NK-92 (cell line): ENCODE measurements at regions not wholly inside any gene's neighbourhood (a gene's known extent, or its start where the extent isn't known, plus 50 kb on each side); places are given as distances from the start of the nearest gene placed in this dataset.
"Not testable (repeated sequence)": the region's sequence is repeated elsewhere in the genome, so short reads cannot be mapped to it uniquely, and the experiment has no call there.

Source experiments
- DNase-seq: peaks from one replicate; lab custom pipeline; 2025; ENCODE audit not compliant: unreplicated experiment; lab: John Stamatoyannopoulos, UW

GRCh38 chr17:77085926-77086432 is 54.8 kb upstream of the SEC14L1 start:
- DNase-seq: no peak

- DNase-seq: no peak
Measured at GRCh38 chr17:77086433-77087010, 54.2 kb upstream of the SEC14L1 start.

GRCh38 chr17:77087650-77088454 is 52.9 kb upstream of the SEC14L1 start:
- DNase-seq: no peak

GRCh38 chr17:77088455-77089123 is 52.2 kb upstream of the SEC14L1 start:
- DNase-seq: peak; percentile 44

- DNase-seq: no peak
Measured at GRCh38 chr17:77089124-77089490, 51.7 kb upstream of the SEC14L1 start.

- DNase-seq: not testable (repeated sequence)
Measured at GRCh38 chr17:77089949-77090348, 50.8 kb upstream of the SEC14L1 start.

GRCh38 chr17:77090476-77090875 is 50.3 kb upstream of the SEC14L1 start:
- no peak for DNase-seq
